ENCODE measurements at regions not wholly inside any gene's neighbourhood (a gene's known extent, or its start where the extent isn't known, plus 50 kb on each side); places are given as distances from the start of the nearest gene placed in this dataset.

GRCh38 chr18:78642296-78642951, 337.2 kb upstream of the SALL3 start:
- TF ChIP-seq CTCF (IDR thresholded peaks at IDR 0.05) = no peak
- H3K36me3 ChIP-seq (ENCODE audit: low read depth) = no peaks in the 10 kb centered on the region
- H3K4me3 ChIP-seq = no peak overlapping the region
- intact Hi-C loops (cut with DNase I, micrococcal nuclease) = no loop called here
- ATAC-seq (no peak), DNase-seq (no peak)
- peaks cover 2% of the 10 kb centered on the region for H3K9me3 ChIP-seq
- H3K4me1 ChIP-seq (ENCODE audit: low read depth) = no peaks in the 10 kb centered on the region

- no peak for ATAC-seq
- H3K4me3 ChIP-seq = no peak overlapping the region
- H3K36me3 ChIP-seq (ENCODE audit: low read depth) = no peaks in the 10 kb centered on the region
- intact Hi-C loops (cut with DNase I, micrococcal nuclease) = no loop called here
- no peak for TF ChIP-seq CTCF (IDR thresholded peaks at IDR 0.05)
- no peaks in the 10 kb centered on the region for H3K4me1 ChIP-seq (ENCODE audit: low read depth)
- peaks cover 1% of the 10 kb centered on the region for H3K9me3 ChIP-seq
- no peak for DNase-seq
These were observed 336.6 kb upstream of the SALL3 start for GRCh38 chr18:78643004-78643403.

- Histone ChIP-seq H3K4me1 (ENCODE audit: low read depth) (no peaks in the 10 kb centered on the region), H3K9me3 (no peaks in the 10 kb centered on the region), H3K4me3 (no peak overlapping the region), H3K36me3 (ENCODE audit: low read depth) (no peaks in the 10 kb centered on the region)
- TF ChIP-seq CTCF (IDR thresholded peaks at IDR 0.05) = no peak
- intact Hi-C loops (cut with DNase I, micrococcal nuclease) = no loop called here
- DNase-seq (no peak), ATAC-seq (no peak)
These were observed 335.6 kb upstream of the SALL3 start for GRCh38 chr18:78643981-78644380.

GRCh38 chr18:78645216-78645615, 334.4 kb upstream of the SALL3 start:
- DNase-seq (no peak), ATAC-seq (no peak)
- intact Hi-C loops (cut with DNase I, micrococcal nuclease) = no loop called here
- Histone ChIP-seq H3K4me3 (no peak overlapping the region), H3K36me3 (ENCODE audit: low read depth) (no peaks in the 10 kb centered on the region), H3K9me3 (no peaks in the 10 kb centered on the region), H3K4me1 (ENCODE audit: low read depth) (no peaks in the 10 kb centered on the region)
- TF ChIP-seq CTCF (IDR thresholded peaks at IDR 0.05) = no peak

GRCh38 chr18:78647018-78647417, 332.6 kb upstream of the SALL3 start:
- TF ChIP-seq CTCF (IDR thresholded peaks at IDR 0.05) = no peak
- intact Hi-C loops (cut with DNase I, micrococcal nuclease) = no loop called here
- DNase-seq = no peak

GRCh38 chr18:78649421-78649820, 330.2 kb upstream of the SALL3 start:
- TF ChIP-seq CTCF (IDR thresholded peaks at IDR 0.05) = no peak
- H3K4me1 ChIP-seq (ENCODE audit: low read depth) = no peaks in the 10 kb centered on the region
- H3K36me3 ChIP-seq (ENCODE audit: low read depth) = no peaks in the 10 kb centered on the region
- DNase-seq = no peak
- ATAC-seq = no peak
- peaks cover 8% of the 10 kb centered on the region for H3K9me3 ChIP-seq
- intact Hi-C loops (cut with DNase I, micrococcal nuclease) = no loop called here
- no peak overlapping the region for H3K4me3 ChIP-seq

More at GRCh38 chr18:78647018-78647417, 332.6 kb upstream of the SALL3 start:
- H3K4me3 ChIP-seq = no peak overlapping the region
- H3K4me1 ChIP-seq (ENCODE audit: low read depth) = no peaks in the 10 kb centered on the region
- H3K36me3 ChIP-seq (ENCODE audit: low read depth) = no peaks in the 10 kb centered on the region
- H3K9me3 ChIP-seq = peaks cover 2% of the 10 kb centered on the region
- ATAC-seq = no peak
